Body of pancreas (tissue), 4 donors: ENCODE measurements at regions not wholly inside any gene's neighbourhood (a gene's known extent, or its start where the extent isn't known, plus 50 kb on each side); places are given as distances from the start of the nearest gene placed in this dataset.

Experiments
- POLR2A ChIP-seq, 3 donors: fragments of 450-650 bp; IDR thresholded peaks; one replicate each; pipeline ENCODE4 v1.6.1; 2016; ENCODE audit warnings: antibody characterized with exemption in 3 of 3, mild to moderate bottlenecking in 2 of 3
- TF ChIP-seq, protein P1 (sequence below), 7 experiments: fragments of 450-650 bp in 4 of 7; fragments of 200-600 bp in 3 of 7; sonication (generic) in 3 of 7; IDR thresholded peaks; one replicate each; pipeline ENCODE4 v1.5.1; 2016 to 2019; ENCODE audit warnings: antibody characterized with exemption in 7 of 7

DNA sequence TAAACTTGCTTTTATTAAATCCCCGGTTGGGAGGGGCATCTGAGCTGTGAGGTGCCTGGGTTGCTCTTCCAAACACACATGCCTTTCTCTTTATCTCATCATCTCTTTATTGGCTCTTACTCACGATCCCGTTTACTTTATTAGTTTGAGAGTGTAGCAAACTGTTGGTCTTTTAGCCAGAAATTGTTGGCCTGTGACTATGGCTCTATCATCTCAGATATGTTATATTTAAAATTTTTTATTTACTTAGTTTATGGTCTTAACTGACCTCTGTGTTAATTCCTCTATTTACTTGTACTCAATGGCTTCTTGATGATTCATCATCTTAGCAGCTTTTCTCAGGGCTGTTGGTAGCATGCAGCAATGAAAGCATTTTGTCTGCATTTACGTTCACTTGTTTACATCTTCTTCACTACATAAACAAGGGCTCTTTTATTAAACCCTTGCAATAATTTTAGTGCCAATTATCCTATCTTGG is 408.4 kb downstream of the HRH4 start:
- TF ChIP-seq, protein P1, sequence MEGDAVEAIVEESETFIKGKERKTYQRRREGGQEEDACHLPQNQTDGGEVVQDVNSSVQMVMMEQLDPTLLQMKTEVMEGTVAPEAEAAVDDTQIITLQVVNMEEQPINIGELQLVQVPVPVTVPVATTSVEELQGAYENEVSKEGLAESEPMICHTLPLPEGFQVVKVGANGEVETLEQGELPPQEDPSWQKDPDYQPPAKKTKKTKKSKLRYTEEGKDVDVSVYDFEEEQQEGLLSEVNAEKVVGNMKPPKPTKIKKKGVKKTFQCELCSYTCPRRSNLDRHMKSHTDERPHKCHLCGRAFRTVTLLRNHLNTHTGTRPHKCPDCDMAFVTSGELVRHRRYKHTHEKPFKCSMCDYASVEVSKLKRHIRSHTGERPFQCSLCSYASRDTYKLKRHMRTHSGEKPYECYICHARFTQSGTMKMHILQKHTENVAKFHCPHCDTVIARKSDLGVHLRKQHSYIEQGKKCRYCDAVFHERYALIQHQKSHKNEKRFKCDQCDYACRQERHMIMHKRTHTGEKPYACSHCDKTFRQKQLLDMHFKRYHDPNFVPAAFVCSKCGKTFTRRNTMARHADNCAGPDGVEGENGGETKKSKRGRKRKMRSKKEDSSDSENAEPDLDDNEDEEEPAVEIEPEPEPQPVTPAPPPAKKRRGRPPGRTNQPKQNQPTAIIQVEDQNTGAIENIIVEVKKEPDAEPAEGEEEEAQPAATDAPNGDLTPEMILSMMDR (IDR thresholded peaks at IDR 0.05) = no peak
- TF ChIP-seq POLR2A (IDR thresholded peaks at IDR 0.05) = no peak
